A673 (cell line): ENCODE measurements at regions not wholly inside any gene's neighbourhood (a gene's known extent, or its start where the extent isn't known, plus 50 kb on each side); places are given as distances from the start of the nearest gene placed in this dataset.

Source experiments
- CTCF ChIP-seq: fragments of 300-800, 200-600 bp; sonication (generic); conservative IDR thresholded peaks from 2 replicates; pipeline ENCODE4 v1.5.1; 2017; ENCODE audit warnings: low read depth, mild to moderate bottlenecking, antibody characterized with exemption, low read length, moderate library complexity, mixed read lengths
- EZH2 ChIP-seq: fragments of 200-600 bp; sonication (generic); IDR thresholded peaks from 2 replicates; pipeline ENCODE4 v1.6.1; 2017; ENCODE audit warnings: borderline replicate concordance, low read depth, mild to moderate bottlenecking, mixed read lengths, antibody characterized with exemption, low read length; ENCODE audit not compliant: poor library complexity, severe bottlenecking

- no peak for TF ChIP-seq EZH2
- TF ChIP-seq CTCF: no peak
Observed at GRCh38 chr15:94086341-94086740, 145.0 kb upstream of the MCTP2 start.
